ENCODE measurements at regions not wholly inside any gene's neighbourhood (a gene's known extent, or its start where the extent isn't known, plus 50 kb on each side); places are given as distances from the start of the nearest gene placed in this dataset.

DNA sequence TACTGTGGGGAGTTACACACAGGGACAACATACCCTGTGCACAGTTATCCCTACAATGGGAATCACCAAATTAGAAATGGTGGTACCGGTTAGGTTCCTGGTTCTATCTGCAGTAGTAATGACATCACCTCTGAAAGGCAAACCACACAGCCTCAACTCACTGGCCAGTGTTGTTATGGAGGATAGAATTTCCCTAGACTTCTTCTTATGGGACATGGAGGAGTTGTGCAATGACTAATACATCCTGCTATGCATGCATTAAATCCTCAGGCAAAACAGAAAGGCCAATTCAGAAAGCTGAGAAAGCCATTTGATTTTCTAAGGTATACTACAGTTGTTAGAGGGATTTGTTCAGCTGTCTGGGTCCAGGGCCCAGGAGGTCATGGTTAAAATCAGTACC lies 439.3 kb downstream of the TMX3 start:
- no peak for TF ChIP-seq PAX5 (IDR thresholded peaks at IDR 0.05; ENCODE audit: insufficient read depth, low read length, severe bottlenecking)
- no peak for TF ChIP-seq POLR2AphosphoS5 (IDR thresholded peaks at IDR 0.05; ENCODE audit: low read depth, low read length)
- TF ChIP-seq POU2F2 (IDR thresholded peaks at IDR 0.05; ENCODE audit: low read depth, low read length): no peak
- TF ChIP-seq SPI1 (IDR thresholded peaks at IDR 0.05; ENCODE audit: low read depth, low read length): no peak
- no peak for TF ChIP-seq TAF1 (IDR thresholded peaks at IDR 0.05; ENCODE audit: low read depth, low read length)
- no peak for TF ChIP-seq POLR2A (IDR thresholded peaks at IDR 0.05; ENCODE audit: low read depth, low read length)
- DNase-seq (ENCODE audit: insufficient read length, low spot score) (no peak), FAIRE-seq (no peak)

DNA sequence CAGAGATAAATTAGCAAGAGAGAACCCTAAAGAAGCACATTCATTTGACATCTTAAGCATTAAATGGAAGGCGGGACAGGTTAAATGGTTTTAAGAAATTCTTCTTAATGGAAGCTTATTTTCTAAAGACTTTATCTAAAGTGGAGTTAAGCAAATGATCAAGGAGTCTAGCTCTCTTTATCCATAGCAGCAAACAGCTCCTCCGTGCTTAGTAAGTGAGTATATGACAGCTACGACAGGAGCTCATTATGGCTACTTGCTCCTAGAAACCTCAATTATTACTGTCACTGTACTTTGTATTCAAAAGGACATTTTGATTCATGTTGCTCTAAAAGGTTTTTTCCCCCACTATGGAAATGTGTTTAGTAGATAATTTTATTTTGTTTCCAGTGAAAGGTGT lies 444.9 kb downstream of the TMX3 start:
- TF ChIP-seq PAX5 (IDR thresholded peaks at IDR 0.05; ENCODE audit: insufficient read depth, low read length, severe bottlenecking) (no peak), SPI1 (IDR thresholded peaks at IDR 0.05; ENCODE audit: low read depth, low read length) (no peak), POLR2AphosphoS5 (IDR thresholded peaks at IDR 0.05; ENCODE audit: low read depth, low read length) (no peak)
- FAIRE-seq (no peak), DNase-seq (ENCODE audit: insufficient read length, low spot score) (no peak)

DNA sequence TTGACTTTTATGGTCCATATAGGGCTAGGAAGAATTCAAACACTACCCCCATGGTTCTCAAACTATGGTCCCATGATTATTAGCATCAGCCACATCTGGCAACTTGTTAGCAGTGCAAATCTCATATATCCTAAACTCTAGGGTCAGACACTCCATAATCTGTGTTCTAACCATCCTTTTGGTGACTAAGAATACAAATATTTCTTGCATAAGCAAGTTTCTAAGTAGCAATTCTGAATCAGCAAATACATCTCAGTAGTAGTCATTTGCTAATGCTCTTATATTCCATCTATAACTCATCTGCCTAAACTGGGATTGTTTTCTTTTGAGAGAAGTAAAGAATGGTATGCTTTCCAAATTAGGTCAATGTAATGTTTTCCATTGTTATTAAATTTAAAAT lies 447.3 kb downstream of the TMX3 start:
- FAIRE-seq (no peak), DNase-seq (ENCODE audit: insufficient read length, low spot score) (no peak)
- no peak for TF ChIP-seq SPI1 (IDR thresholded peaks at IDR 0.05; ENCODE audit: low read depth, low read length)
- no peak for TF ChIP-seq POU2F2 (IDR thresholded peaks at IDR 0.05; ENCODE audit: low read depth, low read length)
- TF ChIP-seq PAX5 (IDR thresholded peaks at IDR 0.05; ENCODE audit: insufficient read depth, low read length, severe bottlenecking): no peak
- no peak for TF ChIP-seq TAF1 (IDR thresholded peaks at IDR 0.05; ENCODE audit: low read depth, low read length)
- TF ChIP-seq POLR2A (IDR thresholded peaks at IDR 0.05; ENCODE audit: low read depth, low read length): no peak
- no peak for TF ChIP-seq POLR2AphosphoS5 (IDR thresholded peaks at IDR 0.05; ENCODE audit: low read depth, low read length)

DNA sequence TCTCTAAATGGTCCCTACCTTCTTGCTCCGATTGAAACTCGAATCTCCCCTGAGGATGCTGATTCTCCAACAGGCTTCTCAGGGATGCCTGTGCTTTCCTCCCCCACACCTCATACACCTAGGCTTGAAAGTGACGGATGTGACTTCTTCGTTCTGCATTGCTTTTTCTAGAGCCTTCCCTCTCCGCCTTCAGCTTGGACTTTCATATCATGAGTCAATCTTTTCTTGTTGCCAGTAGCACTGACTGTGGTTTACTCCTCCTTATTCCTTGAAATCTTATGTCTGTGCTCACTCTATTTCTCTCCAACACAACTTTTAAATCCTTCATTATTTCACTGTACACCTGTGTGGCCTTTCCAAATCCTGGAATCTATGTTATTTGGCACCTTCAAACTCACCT lies 451.4 kb downstream of the TMX3 start:
- no peak for FAIRE-seq
- no peak for TF ChIP-seq POU2F2 (IDR thresholded peaks at IDR 0.05; ENCODE audit: low read depth, low read length)
- no peak for TF ChIP-seq POLR2A (IDR thresholded peaks at IDR 0.05; ENCODE audit: low read depth, low read length)
- no peak for TF ChIP-seq TAF1 (IDR thresholded peaks at IDR 0.05; ENCODE audit: low read depth, low read length)
- TF ChIP-seq PAX5 (IDR thresholded peaks at IDR 0.05; ENCODE audit: insufficient read depth, low read length, severe bottlenecking): no peak
- no peak for TF ChIP-seq SPI1 (IDR thresholded peaks at IDR 0.05; ENCODE audit: low read depth, low read length)
- TF ChIP-seq POLR2AphosphoS5 (IDR thresholded peaks at IDR 0.05; ENCODE audit: low read depth, low read length): no peak
- no peak for DNase-seq (ENCODE audit: insufficient read length, low spot score)

DNA sequence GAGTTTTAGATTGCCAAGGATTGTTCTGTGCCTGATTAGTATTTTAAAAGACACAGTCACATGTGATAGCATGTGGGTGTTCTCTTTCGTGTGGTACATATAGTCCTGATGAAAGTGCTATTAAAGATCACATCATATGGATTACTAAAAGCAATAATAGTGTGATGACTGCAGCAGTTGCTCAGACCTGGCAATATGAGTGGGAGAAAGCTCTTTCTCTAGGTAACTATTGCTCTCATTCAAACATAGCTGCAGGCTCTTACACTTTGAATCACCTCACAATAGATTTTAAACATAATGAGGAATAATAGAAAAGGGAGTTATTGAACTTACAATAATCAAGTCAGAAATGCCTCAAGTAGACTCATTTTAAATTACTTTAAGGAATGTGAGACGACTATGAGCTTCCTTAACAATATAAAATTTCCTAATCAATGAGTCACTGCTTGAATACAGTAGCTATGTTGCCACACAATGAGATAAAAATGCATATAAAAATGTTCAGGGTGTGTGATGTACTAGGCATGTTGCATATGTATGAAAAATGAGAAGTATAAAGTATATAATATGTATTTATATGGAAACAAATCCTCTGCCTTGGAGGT lies 452.1 kb downstream of the TMX3 start:
- DNase-seq (ENCODE audit: insufficient read length, low spot score) (no peak), FAIRE-seq (no peak)
- TF ChIP-seq PAX5 (IDR thresholded peaks at IDR 0.05; ENCODE audit: insufficient read depth, low read length, severe bottlenecking) (no peak), TAF1 (IDR thresholded peaks at IDR 0.05; ENCODE audit: low read depth, low read length) (no peak), POLR2A (IDR thresholded peaks at IDR 0.05; ENCODE audit: low read depth, low read length) (no peak)

DNA sequence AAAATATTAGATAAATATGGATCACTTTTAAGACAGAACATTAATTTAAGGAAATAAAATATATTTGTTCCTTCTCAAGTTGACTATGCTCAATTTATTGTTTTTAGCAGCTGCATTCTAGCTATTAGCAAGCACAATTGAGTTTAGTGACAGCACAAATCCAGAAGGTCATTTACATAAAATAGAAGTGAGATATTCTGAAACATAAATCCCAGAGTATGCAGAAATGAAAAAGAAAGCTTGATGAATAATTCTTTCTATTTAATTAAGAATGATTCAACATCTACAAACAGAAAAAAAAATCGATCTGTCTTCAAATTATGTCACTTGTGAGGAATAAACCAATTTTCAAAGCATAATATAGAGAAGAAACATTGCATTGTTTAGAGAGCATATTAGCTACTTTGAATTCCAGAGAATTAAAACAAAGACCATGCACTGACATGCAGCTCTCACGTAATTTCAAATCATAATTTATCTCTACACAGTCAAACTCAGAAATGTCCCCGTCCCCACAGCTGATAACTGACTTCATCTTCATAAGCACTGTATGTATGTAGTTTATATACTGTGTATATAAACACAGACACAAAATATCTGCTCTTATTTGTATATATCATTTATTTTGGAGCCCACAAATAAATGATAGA lies 458.4 kb downstream of the TMX3 start:
- no peak for FAIRE-seq
- no peak for DNase-seq (ENCODE audit: insufficient read length, low spot score)
- no peak for TF ChIP-seq POU2F2 (IDR thresholded peaks at IDR 0.05; ENCODE audit: low read depth, low read length)
- no peak for TF ChIP-seq POLR2AphosphoS5 (IDR thresholded peaks at IDR 0.05; ENCODE audit: low read depth, low read length)
- no peak for TF ChIP-seq PAX5 (IDR thresholded peaks at IDR 0.05; ENCODE audit: insufficient read depth, low read length, severe bottlenecking)
- TF ChIP-seq POLR2A (IDR thresholded peaks at IDR 0.05; ENCODE audit: low read depth, low read length): no peak
- no peak for TF ChIP-seq SPI1 (IDR thresholded peaks at IDR 0.05; ENCODE audit: low read depth, low read length)
- TF ChIP-seq TAF1 (IDR thresholded peaks at IDR 0.05; ENCODE audit: low read depth, low read length): no peak

DNA sequence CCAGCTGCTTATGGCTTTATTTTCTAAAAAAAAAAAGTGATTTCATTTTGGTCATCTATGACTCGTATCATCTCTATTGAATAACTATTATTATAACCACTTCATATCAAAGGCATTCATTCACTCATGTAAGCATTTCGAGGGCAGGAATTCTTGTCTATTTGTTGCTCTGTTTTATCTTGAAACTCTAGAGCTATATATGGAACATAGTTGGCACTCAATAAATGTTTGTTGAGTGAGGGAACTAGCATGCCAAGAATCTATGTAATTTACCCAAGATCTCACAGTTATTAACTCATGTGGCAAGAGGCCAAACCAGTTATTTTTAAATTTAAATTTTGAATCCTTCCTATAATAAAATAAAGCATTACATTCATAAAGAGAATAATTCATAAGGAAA lies 470.1 kb downstream of the TMX3 start:
- TF ChIP-seq POLR2A (IDR thresholded peaks at IDR 0.05; ENCODE audit: low read depth, low read length): no peak
- TF ChIP-seq SPI1 (IDR thresholded peaks at IDR 0.05; ENCODE audit: low read depth, low read length): no peak
- no peak for TF ChIP-seq PAX5 (IDR thresholded peaks at IDR 0.05; ENCODE audit: insufficient read depth, low read length, severe bottlenecking)
- TF ChIP-seq POU2F2 (IDR thresholded peaks at IDR 0.05; ENCODE audit: low read depth, low read length): no peak
- no peak for TF ChIP-seq POLR2AphosphoS5 (IDR thresholded peaks at IDR 0.05; ENCODE audit: low read depth, low read length)
- TF ChIP-seq TAF1 (IDR thresholded peaks at IDR 0.05; ENCODE audit: low read depth, low read length): no peak
- FAIRE-seq (no peak), DNase-seq (ENCODE audit: insufficient read length, low spot score) (no peak)

DNA sequence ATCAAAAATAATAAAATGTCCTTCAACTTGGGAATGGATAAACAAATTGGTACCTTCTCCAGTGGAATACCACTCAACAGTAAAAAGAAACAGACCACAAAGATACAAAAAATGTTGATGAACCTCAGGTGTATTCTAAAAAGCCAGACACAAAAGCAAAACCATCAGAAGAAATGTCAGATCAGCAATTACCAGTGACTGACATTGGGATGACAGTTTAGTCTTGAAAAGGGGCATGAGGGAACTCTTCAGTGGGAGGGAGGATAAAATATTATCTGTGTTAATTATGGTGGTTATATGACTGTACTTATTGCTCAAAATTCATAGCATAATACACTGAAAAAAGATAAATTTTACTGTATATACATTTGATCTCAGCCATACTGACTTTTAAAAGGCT lies 473.0 kb downstream of the TMX3 start:
- DNase-seq (ENCODE audit: insufficient read length, low spot score) (no peak), FAIRE-seq (no peak)
- TF ChIP-seq POLR2A (IDR thresholded peaks at IDR 0.05; ENCODE audit: low read depth, low read length): no peak
- no peak for TF ChIP-seq TAF1 (IDR thresholded peaks at IDR 0.05; ENCODE audit: low read depth, low read length)
- TF ChIP-seq SPI1 (IDR thresholded peaks at IDR 0.05; ENCODE audit: low read depth, low read length): no peak
- TF ChIP-seq POLR2AphosphoS5 (IDR thresholded peaks at IDR 0.05; ENCODE audit: low read depth, low read length): no peak
- no peak for TF ChIP-seq PAX5 (IDR thresholded peaks at IDR 0.05; ENCODE audit: insufficient read depth, low read length, severe bottlenecking)
- no peak for TF ChIP-seq POU2F2 (IDR thresholded peaks at IDR 0.05; ENCODE audit: low read depth, low read length)

DNA sequence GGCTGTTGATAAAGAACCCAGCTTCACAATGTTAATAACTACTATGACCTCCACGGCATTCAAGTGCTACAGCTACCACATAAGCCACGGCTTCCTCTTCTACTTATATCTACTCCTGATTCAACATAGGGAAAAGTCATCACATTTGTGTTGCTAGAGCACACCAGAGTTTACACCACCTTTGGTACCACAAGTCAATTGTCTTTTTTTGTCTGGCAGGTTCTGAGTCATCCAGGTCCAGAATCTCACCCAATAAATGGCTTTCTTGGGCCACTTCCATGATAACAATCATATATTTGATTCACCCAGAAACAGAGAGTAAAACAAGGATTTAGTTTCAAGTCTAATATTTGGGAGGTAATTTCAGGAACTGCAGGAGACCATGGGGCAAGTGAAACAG lies 480.2 kb downstream of the TMX3 start:
- TF ChIP-seq POLR2AphosphoS5 (IDR thresholded peaks at IDR 0.05; ENCODE audit: low read depth, low read length) (no peak), PAX5 (IDR thresholded peaks at IDR 0.05; ENCODE audit: insufficient read depth, low read length, severe bottlenecking) (no peak), TAF1 (IDR thresholded peaks at IDR 0.05; ENCODE audit: low read depth, low read length) (no peak), POU2F2 (IDR thresholded peaks at IDR 0.05; ENCODE audit: low read depth, low read length) (no peak), SPI1 (IDR thresholded peaks at IDR 0.05; ENCODE audit: low read depth, low read length) (no peak), POLR2A (IDR thresholded peaks at IDR 0.05; ENCODE audit: low read depth, low read length) (no peak)
- FAIRE-seq: no peak
- no peak for DNase-seq (ENCODE audit: insufficient read length, low spot score)

DNA sequence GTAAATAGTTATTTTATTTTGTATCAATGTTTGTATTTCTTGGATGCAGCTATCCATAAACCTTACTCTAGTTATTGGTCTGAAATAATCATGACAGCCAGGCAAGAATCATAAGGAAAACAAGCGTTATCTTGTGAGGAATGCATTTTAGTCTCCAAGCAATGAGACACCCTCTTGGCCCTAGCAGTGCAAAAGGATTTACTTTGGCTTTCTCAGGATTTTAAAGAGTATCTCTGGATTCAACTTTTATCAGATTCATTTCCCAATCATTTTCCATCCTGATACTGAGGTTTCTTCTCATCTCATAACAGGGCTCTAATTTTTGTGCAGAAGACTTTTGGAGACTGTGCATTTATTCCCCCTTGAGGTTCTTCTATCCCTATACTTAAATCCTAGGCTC lies 480.8 kb downstream of the TMX3 start:
- no peak for TF ChIP-seq TAF1 (IDR thresholded peaks at IDR 0.05; ENCODE audit: low read depth, low read length)
- TF ChIP-seq SPI1 (IDR thresholded peaks at IDR 0.05; ENCODE audit: low read depth, low read length): no peak
- no peak for TF ChIP-seq PAX5 (IDR thresholded peaks at IDR 0.05; ENCODE audit: insufficient read depth, low read length, severe bottlenecking)
- no peak for TF ChIP-seq POLR2AphosphoS5 (IDR thresholded peaks at IDR 0.05; ENCODE audit: low read depth, low read length)
- TF ChIP-seq POLR2A (IDR thresholded peaks at IDR 0.05; ENCODE audit: low read depth, low read length): no peak
- TF ChIP-seq POU2F2 (IDR thresholded peaks at IDR 0.05; ENCODE audit: low read depth, low read length): no peak
- no peak for DNase-seq (ENCODE audit: insufficient read length, low spot score)
- no peak for FAIRE-seq

All from GM12891 (cell line).